ENCODE measurements at regions not wholly inside any gene's neighbourhood (a gene's known extent, or its start where the extent isn't known, plus 50 kb on each side); places are given as distances from the start of the nearest gene placed in this dataset.

GRCh38 chr5:161001604-161002003 is 149.6 kb upstream of the ATP10B start:
- TF ChIP-seq GATA2 (IDR thresholded peaks at IDR 0.05; ENCODE audit: low read depth, low read length): no peak
- no peak for TF ChIP-seq GATA3 (IDR thresholded peaks at IDR 0.05; ENCODE audit: low read depth, low read length)

All from SH-SY5Y (cell line).